ENCODE measurements at regions not wholly inside any gene's neighbourhood (a gene's known extent, or its start where the extent isn't known, plus 50 kb on each side); places are given as distances from the start of the nearest gene placed in this dataset.

GRCh38 chr12:86608638-86609037 lies 352.4 kb upstream of the MGAT4C start:
- no peak overlapping the region for H3K4me3 ChIP-seq (ENCODE audit: low read depth, low read length)
- TF ChIP-seq CTCF (IDR thresholded peaks at IDR 0.05; ENCODE audit: borderline replicate concordance, insufficient read depth, low read depth, low read length), result no peak

GRCh38 chr12:86601550-86602308 lies 345.5 kb upstream of the MGAT4C start:
- TF ChIP-seq CTCF (IDR thresholded peaks at IDR 0.05; ENCODE audit: borderline replicate concordance, insufficient read depth, low read depth, low read length), result no peak
- H3K4me3 ChIP-seq (ENCODE audit: low read depth, low read length), result no peak overlapping the region

- TF ChIP-seq CTCF (IDR thresholded peaks at IDR 0.05; ENCODE audit: borderline replicate concordance, insufficient read depth, low read depth, low read length), result no peak
- H3K4me3 ChIP-seq (ENCODE audit: low read depth, low read length), result no peak overlapping the region
These were observed 344.6 kb upstream of the MGAT4C start for GRCh38 chr12:86600664-86601231.

- TF ChIP-seq CTCF (IDR thresholded peaks at IDR 0.05; ENCODE audit: borderline replicate concordance, insufficient read depth, low read depth, low read length), result no peak
- H3K4me3 ChIP-seq (ENCODE audit: low read depth, low read length), result no peak overlapping the region
These were observed 341.2 kb upstream of the MGAT4C start for GRCh38 chr12:86597431-86597830.

- TF ChIP-seq CTCF (IDR thresholded peaks at IDR 0.05; ENCODE audit: borderline replicate concordance, insufficient read depth, low read depth, low read length), result no peak
- H3K4me3 ChIP-seq (ENCODE audit: low read depth, low read length), result no peak overlapping the region
These were observed 334.1 kb upstream of the MGAT4C start for GRCh38 chr12:86590296-86590695.

GRCh38 chr12:86574143-86574542 lies 318.0 kb upstream of the MGAT4C start:
- H3K4me3 ChIP-seq (ENCODE audit: low read depth, low read length), result no peak overlapping the region
- TF ChIP-seq CTCF (IDR thresholded peaks at IDR 0.05; ENCODE audit: borderline replicate concordance, insufficient read depth, low read depth, low read length), result no peak

- no peak for TF ChIP-seq CTCF (IDR thresholded peaks at IDR 0.05; ENCODE audit: borderline replicate concordance, insufficient read depth, low read depth, low read length)
- H3K4me3 ChIP-seq (ENCODE audit: low read depth, low read length), result no peak overlapping the region
These were observed 316.3 kb upstream of the MGAT4C start for GRCh38 chr12:86572455-86572854.

Measured in GM12875 (cell line).